ENCODE measurements at regions not wholly inside any gene's neighbourhood (a gene's known extent, or its start where the extent isn't known, plus 50 kb on each side); places are given as distances from the start of the nearest gene placed in this dataset.

DNA sequence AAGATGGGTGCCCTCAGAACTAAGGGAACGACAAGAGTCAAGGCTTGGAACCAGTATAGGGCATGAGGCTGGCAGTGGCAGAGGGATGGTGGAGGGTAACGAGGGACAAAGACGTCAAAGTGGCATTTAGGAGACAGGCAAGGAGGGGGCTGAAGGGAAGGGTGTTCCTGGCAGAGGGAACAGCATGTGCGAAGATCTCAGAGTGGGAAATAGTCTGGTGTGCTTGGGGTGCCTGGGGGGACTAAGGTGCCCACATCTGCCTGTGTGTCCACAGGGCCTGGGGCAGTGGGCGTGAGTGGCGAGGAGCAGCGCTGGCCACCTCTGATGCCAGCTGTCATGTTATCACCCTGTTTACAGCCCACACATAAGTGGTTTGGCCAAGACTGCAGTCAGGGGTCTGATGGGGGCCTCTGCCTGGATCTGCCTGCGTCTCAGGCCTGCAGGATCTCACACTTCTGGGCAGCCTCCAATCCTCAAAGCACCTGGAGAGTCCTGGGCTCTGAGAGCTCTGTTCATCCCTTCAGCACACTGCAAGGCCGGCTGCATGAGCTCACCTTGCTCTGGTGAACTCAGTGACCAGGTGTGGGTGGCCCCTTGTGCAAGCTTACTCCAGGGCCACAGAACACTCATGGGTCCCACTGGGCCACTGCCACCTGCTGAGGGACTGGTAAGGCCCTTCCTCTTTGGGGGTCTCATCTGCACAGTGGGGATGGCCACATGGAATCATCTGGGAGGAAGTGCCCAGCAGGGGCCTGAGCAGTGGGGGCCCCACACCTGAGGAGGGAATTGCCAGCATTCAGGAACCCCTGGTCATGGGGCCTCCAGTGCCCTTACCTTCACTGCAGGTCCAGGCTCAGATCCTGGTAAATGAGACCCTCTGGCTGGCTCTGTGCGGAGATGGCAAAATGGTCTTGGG, 89.7 kb upstream of the SHISAL1 start:
- no peak for DNase-seq (ENCODE audit: low spot score)

DNA sequence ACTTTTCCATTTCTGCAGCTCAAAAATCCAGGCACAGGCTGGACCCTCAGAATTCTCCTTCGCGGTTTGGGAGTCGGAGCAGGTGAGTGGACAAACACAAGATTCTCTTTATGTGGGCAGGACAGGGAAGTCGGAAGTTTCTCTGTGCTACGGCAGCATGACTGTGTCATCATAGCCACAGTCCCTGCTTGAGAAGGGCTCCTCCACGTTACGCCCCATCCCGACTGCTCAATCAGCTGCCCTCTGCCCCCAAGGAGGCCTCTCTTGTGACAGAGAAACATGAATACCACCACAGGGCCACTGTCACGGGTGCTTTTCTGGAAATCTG, 89.0 kb upstream of the SHISAL1 start:
- no peak for DNase-seq (ENCODE audit: low spot score)

DNA sequence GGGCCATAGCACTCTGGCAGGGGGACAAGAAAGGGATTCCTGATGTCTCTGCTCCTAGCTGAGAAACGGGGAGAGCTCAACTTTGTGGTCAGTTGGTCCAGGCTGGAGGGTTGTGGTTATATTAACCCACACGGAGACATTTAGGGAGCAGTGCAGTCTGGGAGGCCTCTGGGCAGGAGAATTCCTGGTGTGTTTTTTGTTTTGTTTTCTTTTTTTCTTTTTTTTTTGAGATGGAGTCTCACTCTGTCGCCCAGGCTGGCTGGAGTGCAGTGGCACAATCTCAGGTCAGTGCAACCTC, 88.0 kb upstream of the SHISAL1 start:
- DNase-seq (ENCODE audit: low spot score), result no peak

DNA sequence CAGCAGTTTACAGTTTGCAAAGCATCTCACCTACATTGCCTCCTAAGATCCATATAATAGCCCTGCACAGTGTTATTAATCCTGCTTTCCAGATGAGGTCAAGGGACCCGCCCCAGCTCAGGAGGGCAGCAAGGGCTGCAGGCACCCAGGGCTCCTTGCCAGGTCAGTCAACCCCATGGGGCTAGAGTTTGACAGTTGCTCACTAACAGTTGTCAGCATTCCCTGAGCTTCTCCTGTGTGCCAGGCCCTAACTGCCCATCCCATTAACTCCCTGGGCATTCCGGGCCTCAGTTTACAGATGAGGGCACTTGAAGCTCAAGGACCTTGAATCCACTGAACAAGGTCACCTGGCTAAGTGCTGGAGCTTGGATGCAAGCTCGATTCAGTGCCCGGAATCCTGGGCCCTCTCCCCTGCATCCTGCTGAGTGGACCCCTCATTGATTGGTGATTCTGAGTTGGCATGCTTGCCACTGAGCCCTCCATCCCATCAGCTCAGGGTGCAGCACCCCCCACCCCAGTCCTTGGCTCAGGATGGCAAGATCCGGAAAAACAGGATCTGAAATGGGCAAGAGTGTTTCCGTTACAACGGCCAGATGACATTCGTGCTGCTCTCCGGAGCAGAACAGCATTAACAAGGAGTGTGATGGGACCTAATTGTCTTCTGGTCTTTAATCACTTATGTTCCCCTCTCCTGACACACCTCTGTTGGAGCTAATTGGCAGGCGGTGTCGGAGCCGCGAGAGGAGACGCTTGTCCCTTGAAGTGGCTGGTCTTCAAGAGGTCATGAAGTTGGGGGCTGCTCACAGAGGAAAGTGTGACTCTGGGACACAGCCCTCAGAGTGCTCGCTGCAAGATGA, 87.4 kb upstream of the SHISAL1 start:
- DNase-seq (ENCODE audit: low spot score), result no peak

DNA sequence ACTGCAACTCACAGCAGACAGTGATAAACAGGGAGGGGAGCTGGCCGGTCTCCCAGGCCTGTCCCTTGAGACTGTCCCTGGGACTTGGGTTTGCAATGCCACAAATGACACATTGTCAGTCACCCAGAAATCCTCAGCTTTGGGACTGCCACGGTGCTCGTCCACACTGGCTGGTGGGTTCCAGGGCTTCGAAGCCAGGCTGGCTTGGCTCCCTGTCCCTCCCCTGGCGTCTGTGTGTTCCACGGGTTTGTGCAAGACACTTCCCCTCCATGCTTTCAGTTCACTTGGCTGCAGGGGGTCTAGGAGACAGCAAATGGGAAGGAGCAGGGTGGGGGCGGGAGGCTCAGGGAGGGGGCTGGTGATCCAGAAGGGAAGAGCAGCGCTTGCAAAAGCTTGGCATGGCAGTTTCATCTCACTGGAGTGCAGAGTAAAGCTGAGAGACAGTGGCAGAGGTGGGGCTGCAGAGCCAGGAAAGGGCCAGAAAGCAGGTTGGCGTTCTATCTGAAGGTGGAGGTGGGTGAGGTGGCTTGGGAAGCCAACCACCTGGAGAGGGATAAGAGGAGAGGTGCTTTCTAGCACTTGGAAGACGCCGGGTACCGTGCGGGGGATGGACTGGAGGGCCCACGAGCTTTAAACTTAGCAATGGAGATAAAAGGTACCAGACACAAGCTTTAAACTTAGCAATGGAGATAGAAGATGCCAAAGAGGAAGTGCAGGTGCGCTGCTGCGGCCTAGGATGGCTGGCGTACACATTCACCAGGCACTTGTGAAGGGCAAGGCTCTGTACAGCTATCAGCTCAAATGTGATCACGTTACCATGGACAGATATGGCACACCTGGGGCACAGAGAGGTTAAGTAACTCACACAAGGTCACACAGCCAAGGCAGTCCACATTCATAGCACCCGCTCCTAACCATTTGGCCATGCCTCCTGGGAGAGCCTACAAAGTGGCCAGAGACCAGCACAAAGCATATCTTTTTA, 86.4 kb upstream of the SHISAL1 start:
- DNase-seq (ENCODE audit: low spot score), result no peak

DNA sequence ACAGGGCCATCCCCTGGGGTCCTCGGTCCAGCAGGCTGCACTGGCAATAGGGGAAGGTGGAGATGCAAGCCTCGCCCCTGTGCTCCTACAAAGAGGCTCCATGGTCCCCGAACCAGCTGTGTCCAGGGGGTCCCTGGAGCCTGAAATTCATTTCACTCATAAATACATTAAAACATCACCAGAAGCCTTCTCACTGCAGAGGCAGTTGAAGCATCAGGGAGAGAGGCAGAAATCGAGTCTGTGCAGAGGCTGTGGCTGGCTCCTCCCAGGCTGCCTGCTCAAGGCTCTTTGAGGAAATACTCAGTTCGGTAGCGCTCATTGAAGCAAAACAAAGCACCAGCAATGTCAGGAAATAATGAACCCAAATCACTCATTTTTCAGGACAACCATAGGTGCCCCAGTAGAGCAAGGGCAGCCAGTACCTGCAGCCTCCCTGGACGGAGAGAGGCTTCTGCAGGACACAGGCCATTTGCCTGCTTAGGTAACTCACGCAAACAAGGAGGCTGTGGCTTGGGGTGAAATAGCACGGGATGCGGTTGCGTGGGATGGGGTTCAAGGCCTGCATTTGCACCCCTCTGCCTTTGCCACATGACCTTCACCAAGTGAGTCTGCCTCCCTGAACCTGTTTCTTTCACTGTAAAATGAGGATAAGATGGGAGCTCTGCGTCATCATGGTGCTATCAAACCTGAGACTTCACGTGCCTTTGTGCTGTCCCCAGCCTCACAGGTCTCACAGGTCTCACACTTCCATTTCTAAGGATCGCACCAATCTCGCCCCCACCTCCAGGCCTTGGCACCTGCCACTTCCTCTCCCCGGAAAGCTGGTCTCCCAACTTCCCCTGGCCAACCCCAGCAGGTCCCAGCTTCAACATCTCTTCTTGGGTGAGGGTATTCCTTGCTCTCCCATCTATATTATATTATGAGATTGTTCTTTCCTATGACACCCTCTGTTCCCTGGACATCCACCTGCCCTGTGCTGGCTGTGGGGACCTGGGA, 84.3 kb upstream of the SHISAL1 start:
- DNase-seq (ENCODE audit: low spot score), result no peak

DNA sequence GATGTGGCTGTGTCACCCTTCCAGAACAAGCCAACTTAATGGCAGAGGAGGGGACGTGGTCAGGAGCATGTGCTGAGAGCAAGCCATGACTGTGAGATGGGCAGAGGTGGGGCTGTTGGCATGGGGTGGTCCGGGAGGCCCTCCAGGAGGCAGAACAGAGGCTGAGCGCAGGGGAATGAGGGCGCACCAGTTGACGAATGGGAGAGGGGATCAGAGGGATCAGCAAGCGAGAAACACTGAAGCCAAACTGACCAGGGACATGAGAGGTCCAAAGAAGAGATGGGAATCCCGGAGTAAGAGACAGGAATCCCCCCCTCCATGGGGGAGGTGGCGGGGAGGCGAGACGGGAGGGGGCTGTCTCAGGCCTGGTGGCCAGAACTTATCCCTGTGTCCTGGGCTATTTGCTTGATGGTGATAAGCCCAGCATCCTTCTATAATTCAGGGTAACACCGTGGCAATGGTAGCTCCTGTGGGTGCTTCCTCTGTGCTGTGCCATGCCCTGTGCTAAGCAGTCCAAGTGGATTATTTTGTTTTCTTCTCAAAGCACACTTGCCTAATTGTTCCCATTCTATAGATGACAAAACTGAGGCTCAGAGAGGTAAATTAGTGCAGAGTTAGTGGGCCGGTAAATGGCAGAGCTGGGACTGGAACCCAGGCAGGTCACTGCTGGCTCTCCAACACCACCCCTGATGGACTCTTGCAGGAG, 83.4 kb upstream of the SHISAL1 start:
- DNase-seq (ENCODE audit: low spot score), result no peak

DNA sequence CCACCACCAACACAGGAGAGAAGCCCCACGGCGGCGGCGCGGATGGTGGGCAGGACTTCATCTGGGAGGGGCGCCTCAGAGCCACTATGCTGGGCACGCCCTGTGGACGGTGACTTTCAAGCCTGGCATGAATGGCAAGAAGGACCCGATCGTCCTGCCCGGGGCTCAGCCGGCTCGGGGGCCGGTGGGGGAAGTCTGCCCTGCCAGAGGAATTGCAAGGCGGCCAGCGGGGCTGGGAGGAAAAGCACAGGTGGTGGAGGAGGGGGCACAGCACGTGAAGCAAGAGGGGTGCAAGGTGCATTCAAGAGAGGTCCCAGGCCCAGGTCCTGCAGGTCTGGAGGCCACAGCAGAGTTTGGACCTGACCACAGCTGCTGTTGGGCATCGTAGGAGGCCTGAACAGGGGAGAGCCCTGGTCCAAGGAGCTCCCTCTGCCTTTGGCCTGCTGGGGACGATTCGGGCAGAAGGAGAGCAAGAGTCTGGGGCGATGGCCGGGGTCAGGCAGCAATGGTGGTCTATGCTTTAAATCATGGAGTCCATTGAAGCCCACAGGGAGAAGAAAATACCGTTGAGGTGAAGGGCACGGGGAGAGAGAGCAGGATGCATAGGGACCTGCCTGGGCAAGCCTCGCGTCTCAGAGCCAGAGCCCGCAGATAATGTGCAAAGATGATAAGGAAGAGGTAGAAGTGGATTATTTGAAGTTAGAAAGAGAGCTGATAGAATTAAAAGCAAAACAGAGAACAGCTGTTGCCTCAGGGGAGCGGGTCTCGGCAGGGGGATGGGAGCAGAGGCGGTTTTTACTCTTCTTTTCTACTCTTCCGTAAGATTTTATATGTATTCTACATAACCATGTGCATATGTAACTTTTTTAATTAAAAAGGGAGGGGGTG, 82.6 kb upstream of the SHISAL1 start:
- DNase-seq (ENCODE audit: low spot score), result no peak

DNA sequence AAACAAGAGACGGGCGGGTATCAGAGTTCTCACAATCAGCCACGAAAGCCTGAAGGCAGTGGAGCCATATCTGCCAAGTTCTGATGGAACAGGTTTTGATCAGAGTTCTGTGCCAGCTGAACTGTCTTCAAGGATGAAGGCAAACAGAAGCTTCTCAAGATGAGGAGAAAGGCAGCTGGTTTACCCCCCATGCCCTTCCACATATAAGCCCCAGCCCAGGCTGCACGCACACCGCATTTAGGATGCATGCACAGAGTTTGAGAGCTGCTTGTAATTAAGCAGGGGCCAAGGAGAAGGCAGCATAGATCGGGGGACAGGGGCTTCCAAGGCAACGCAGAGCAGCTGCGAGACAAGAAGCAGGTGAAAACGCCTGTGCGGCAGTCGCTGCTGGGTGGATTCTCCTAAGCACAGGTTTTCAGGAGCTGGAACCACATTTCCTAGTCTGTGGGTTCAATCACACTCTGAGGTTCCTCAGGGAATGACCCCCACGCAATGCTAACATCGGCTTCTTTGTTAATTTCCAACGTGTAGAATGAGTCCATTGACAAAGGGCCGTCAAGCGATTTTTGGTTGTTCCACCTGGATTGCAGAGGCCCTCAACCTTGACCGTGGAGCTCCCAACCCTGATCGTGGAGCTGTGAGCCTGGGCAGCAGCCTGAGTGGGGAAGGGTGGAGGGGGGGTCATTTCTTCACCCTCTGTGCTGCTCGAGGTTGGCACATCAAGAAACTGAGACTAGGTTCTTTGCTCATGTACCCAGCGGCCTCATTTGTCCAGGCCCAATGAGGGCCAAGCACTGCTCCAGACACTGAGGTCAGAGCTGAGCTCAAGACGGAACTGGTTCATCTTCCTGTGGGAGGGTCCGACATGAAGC, 81.7 kb upstream of the SHISAL1 start:
- no peak for DNase-seq (ENCODE audit: low spot score)

DNA sequence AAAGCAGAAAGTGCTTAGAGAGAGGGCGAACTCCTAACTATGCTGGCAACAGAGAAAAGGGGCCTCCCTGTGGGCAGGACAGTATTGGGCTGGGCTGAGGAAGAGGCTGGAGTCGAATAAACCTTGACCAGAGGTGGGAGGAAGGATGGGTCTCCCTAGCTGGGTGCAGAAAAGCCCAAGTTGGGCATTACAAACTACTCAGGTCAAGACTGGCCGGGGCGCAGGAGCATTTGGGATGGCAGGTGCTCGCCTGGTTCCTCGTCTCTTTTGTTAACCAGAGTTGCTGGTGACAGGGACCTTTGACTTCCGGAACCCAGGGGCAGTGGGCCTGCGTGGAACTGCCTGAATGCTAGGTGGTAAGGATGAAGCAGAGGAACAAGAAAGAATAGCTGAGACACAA, 80.3 kb upstream of the SHISAL1 start:
- DNase-seq (ENCODE audit: low spot score), result no peak

DNA sequence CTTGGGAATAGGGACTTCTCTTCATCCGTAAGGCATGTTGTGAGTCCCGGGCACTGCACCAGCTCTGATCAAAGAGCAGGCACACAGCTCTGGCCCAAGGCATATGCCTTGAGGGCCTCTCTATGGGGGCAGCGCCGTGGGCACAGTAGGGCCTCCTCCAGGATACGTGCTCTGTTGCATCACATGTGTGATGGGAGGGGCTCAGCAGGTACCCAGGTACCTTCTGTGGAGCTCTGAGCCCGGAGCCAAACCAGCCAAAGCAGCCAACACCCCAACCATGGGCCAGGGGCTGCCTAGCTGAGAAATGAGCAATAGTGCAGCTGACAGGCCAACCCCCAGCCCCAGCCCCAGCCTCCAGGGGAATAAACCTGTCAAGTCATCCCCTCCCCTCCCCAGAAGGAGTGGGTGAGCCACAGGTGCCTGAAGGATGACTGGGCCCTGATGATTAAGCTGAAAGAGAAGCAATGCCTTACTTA, 79.7 kb upstream of the SHISAL1 start:
- DNase-seq (ENCODE audit: low spot score), result no peak

DNA sequence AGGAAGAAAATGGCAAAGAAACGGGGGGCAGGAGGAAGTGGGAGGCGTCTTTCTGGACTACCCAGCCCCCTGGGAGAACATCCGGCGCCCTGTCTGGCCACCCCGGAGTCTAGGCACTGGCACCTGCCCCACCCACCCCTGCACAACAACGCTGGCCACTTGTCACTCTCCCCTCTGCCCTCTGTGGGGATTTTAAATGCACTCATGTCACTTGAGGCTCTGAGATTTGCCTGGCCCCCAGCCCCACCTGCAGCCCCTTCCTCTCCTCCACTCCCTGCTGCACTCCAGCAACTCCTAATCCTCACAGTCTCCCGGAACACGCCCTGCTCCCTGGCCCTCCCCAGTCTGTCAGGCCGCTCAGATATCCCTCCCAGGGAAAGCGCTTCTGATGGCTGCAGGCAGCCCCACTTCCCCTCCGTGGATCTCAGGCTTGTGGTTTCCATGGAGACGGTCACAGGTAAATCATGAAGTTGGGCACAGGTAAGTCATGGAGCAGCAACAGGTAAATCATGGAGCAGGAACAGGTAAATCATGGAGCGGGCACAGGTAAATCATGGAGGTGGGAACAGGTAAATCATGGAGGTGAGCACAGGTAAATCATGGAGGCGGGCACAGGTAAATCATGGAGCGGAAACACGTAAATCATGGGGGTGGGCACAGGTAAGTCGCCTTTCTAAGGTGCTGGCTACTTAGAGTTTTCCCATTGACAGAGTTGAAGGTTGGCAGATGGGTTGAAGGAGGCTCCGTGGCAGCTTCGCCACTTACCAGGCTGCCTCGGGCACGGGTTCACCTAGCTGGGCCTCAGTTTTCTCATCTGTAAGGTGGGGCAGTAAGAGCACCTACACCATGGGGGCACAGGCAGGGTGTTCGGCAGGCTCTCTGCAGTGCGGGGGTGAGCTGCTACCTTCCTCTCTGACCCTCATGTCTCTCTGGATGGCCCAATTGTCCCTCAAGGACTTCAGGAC, 79.0 kb upstream of the SHISAL1 start:
- DNase-seq (ENCODE audit: low spot score), result no peak

DNA sequence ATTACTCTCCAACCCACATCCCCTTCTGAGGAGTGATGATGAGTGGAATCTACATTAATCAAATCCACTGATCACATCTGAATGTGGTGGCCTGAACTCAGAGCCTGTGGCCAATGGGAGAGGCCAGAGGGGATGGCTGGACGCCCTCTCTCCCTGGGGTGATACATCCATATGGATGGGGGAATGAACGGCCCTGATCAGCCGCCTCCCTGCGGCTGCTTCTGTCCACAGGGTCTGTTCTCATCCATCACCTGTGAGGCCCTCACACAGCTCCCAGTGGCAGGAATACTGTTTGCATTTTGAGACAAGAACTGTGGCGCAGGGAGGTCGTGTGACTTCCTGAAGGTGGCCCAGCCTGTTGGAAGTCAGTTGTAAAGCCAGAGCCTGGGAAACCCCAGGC, 78.3 kb upstream of the SHISAL1 start:
- DNase-seq (ENCODE audit: low spot score), result no peak

DNA sequence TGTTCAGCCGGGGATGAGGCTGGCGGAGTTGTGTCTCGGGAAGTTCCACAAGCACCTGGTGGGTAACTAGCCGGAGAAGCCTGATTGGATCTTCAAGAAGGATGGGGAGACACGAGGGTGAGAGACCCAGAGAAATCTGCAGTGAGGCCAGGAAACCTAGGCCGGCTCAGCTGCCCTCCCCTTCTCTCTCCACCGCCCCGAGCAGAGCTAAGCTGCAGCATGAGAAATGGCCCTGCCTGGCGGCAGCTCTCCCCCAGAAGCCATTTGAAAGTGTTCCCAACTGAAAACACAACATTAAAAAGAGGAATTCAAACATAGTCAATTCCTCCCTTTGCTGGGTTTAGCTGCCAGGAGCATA, 77.8 kb upstream of the SHISAL1 start:
- DNase-seq (ENCODE audit: low spot score), result no peak

DNA sequence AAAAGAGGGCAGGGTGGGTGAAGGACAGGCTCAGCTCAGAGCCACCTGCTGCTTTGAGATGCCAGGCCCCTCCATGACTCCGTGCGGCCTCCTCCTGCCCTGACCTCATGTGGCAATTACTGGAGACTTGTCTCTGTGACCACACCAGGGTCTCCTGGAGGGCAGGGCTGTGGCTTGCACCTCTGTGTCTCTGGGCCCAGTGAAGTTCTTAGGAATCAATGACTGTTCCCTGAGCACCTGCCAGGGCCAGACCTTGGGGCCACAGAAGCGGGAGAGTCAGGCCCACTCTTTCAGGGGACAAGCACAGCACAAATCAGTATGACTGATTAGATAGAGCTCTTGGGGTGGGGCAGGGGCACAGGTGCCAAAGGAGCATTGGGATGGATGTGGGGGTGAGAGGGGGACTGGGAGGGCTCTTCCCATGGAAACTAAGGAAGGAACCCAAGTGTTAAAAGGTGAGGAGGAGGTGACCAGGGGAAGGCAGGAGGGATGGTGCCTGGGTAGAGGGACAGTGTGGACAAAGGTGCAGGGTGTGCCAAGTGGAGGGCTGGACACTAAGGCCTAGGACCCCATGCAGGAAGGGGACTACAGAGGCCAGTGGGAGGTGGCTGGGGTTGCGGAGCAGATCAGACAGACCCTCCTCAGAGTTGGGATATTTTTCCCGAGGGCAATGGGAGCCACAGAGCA, 77.3 kb upstream of the SHISAL1 start:
- DNase-seq (ENCODE audit: low spot score), result no peak

DNA sequence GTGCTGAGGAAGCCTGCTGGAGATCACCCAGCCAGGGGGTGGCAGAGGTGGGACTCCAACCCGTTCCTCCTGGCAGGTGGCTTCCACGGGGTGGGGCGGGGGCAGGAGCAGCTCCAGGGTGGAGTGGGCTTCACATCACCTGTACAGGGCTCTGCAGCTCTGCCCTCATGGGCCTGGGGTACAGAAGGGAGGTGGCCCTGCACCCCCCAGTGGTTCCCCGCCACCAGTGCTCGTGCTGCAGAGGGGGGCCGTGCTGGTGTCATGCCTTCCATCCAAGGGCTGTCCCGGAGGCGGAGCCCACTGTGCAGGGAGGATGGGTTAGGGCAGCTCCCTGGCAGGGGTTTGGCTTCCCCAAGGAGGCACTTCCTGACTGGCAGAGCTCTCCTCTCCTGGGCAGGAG, 76.4 kb upstream of the SHISAL1 start:
- DNase-seq (ENCODE audit: low spot score), result no peak

DNA sequence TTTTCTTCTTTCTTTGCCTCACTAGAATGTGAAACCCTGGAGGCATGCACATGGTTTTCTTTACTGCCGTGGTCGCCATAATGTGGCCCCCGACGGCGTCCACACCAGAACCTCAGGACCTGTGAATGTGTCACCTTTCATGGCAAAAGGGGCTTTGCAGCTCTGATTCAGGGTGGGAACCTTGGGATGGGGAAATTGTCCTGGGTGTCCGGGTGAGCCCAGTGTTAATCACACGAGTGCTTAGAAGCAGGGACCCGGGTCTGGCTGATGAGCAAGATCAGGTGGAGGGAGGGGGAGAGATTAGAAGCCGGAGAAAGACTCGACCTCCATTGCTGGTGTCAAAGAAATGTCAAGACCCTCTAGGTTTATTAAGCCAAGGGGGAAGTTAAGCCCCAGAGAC, 74.7 kb upstream of the SHISAL1 start:
- DNase-seq (ENCODE audit: low spot score), result no peak
